Testis (tissue), 2 donors: ENCODE measurements at regions not wholly inside any gene's neighbourhood (a gene's known extent, or its start where the extent isn't known, plus 50 kb on each side); places are given as distances from the start of the nearest gene placed in this dataset.

Experiments
- DNase-seq: peaks from one replicate; pipeline ENCODE4 v3.0.0-alpha.2; 2019
- H3K27ac ChIP-seq, 2 donors: fragments of 200-600 bp; sonication (generic); one replicate each; pipeline ENCODE4 v1.5.1; 2019
- H3K27me3 ChIP-seq: fragments of 200-600 bp; sonication (generic); one replicate; pipeline ENCODE4 v1.5.1; 2019
- H3K36me3 ChIP-seq: fragments of 200-600 bp; sonication (generic); one replicate; pipeline ENCODE4 v1.5.1; 2017; ENCODE audit warnings: low read depth; ENCODE audit errors: missing control alignments
- H3K4me1 ChIP-seq: fragments of 200-600 bp; sonication (generic); one replicate; pipeline ENCODE4 v1.5.1; 2019
- H3K4me3 ChIP-seq, 2 donors: fragments of 200-600 bp; sonication (generic); one replicate each; pipeline ENCODE4 v1.5.1; 2017 to 2019
- H3K9me3 ChIP-seq: fragments of 200-600 bp; sonication (generic); one replicate; pipeline ENCODE4 v1.5.1; 2017
- CTCF ChIP-seq, 3 experiments: fragments of 450-650 bp in 2 of 3; fragments of 200-600 bp in 1 of 3; sonication (generic) in 1 of 3; IDR thresholded peaks; one replicate each; pipeline ENCODE4 v1.5.1; 2016 to 2019; ENCODE audit warnings: antibody characterized with exemption in 3 of 3, mild to moderate bottlenecking in 2 of 3, moderate library complexity in 1 of 3
- POLR2A ChIP-seq: fragments of 450-650 bp; IDR thresholded peaks from one replicate; pipeline ENCODE4 v1.6.1; 2017; ENCODE audit warnings: antibody characterized with exemption, mild to moderate bottlenecking, moderate library complexity
- WGBS, 2 donors: methylation state at CpG; one replicate each; pipeline ENCODE4 v1.1.5; 2018; 5-methylcytosine and 5-hydroxymethylcytosine counted together
- intact Hi-C: fragments of 100-400 bp; cut with DNase I; formaldehyde crosslinking; loops from one replicate; pipeline ENCODE4 v1.15.1; 2023; ENCODE audit warnings: low total_unique reads

- DNase-seq, result no peak
- TF ChIP-seq CTCF (IDR thresholded peaks at IDR 0.05), result no peak
- no peak for TF ChIP-seq POLR2A
- H3K9me3 ChIP-seq, result no peaks in the 10 kb centered on the region
- H3K4me3 ChIP-seq, result no peak overlapping the region
- intact Hi-C loops, result no loop called here
- no peaks in the 10 kb centered on the region for H3K36me3 ChIP-seq
- WGBS, 2 donors, result 64 to 77% methylated on average over 11 of the region's 11 CpGs
- H3K27ac ChIP-seq, result no peak overlapping the region
- no peaks in the 10 kb centered on the region for H3K27me3 ChIP-seq
- H3K4me1 ChIP-seq, result peaks cover 12% of the 10 kb centered on the region
Observed at GRCh38 chr15:62440362-62441105, 275.4 kb upstream of the C2CD4B start.

GRCh38 chr15:62444104-62445022 is 279.3 kb upstream of the C2CD4B start:
- no peaks in the 10 kb centered on the region for H3K36me3 ChIP-seq
- no peak overlapping the region for H3K27ac ChIP-seq
- no peaks in the 10 kb centered on the region for H3K27me3 ChIP-seq
- TF ChIP-seq CTCF (IDR thresholded peaks at IDR 0.05) (no peak), POLR2A (no peak)
- peaks cover 9% of the 10 kb centered on the region for H3K4me1 ChIP-seq
- H3K4me3 ChIP-seq, result no peak overlapping the region
- DNase-seq, result no peak
- no peaks in the 10 kb centered on the region for H3K9me3 ChIP-seq
- WGBS, 2 donors, result 93 to 96% methylated on average over 8 of the region's 8 CpGs
- intact Hi-C loops, result no loop called here

- WGBS, 2 donors, result 86 to 91% methylated on average over 2 of the region's 2 CpGs
- DNase-seq, result no peak
- TF ChIP-seq POLR2A, result no peak
- no peak for TF ChIP-seq CTCF (IDR thresholded peaks at IDR 0.05)
- intact Hi-C loops, result no loop called here
- H3K4me3 ChIP-seq, result no peak overlapping the region
- no peaks in the 10 kb centered on the region for H3K36me3 ChIP-seq
- H3K9me3 ChIP-seq, result no peaks in the 10 kb centered on the region
- H3K27ac ChIP-seq, result no peak overlapping the region
- H3K4me1 ChIP-seq, result peaks cover 5% of the 10 kb centered on the region
- no peaks in the 10 kb centered on the region for H3K27me3 ChIP-seq
Observed at GRCh38 chr15:62445244-62445643, 280.2 kb upstream of the C2CD4B start.

- no peak for TF ChIP-seq CTCF (IDR thresholded peaks at IDR 0.05)
- TF ChIP-seq POLR2A, result no peak
- 93 to 95% methylated on average over 5 of the region's 5 CpGs for WGBS, 2 donors
- intact Hi-C loops, result no loop called here
Observed at GRCh38 chr15:62446984-62447383, 281.9 kb upstream of the C2CD4B start.

More at GRCh38 chr15:62446984-62447383, 281.9 kb upstream of the C2CD4B start:
- H3K36me3 ChIP-seq, result no peaks in the 10 kb centered on the region
- H3K27me3 ChIP-seq, result no peaks in the 10 kb centered on the region
- H3K9me3 ChIP-seq, result no peaks in the 10 kb centered on the region
- no peak overlapping the region for H3K27ac ChIP-seq
- no peak for DNase-seq
- peaks cover 4% of the 10 kb centered on the region for H3K4me1 ChIP-seq
- no peak overlapping the region for H3K4me3 ChIP-seq
